ENCODE measurements at regions not wholly inside any gene's neighbourhood (a gene's known extent, or its start where the extent isn't known, plus 50 kb on each side); places are given as distances from the start of the nearest gene placed in this dataset.

GRCh38 chr6:83781506-83781905, 71.7 kb upstream of the RIPPLY2 start:
- TF ChIP-seq ZBED1 (IDR thresholded peaks at IDR 0.05; ENCODE audit: borderline replicate concordance): no peak
- no peak for TF ChIP-seq CHD2 (IDR thresholded peaks at IDR 0.05; ENCODE audit: borderline replicate concordance, low read depth, low read length)
- TF ChIP-seq ZBTB40 (IDR thresholded peaks at IDR 0.05; ENCODE audit: borderline replicate concordance): no peak
- no peak for TF ChIP-seq SMC3 (IDR thresholded peaks at IDR 0.05; ENCODE audit: borderline replicate concordance, low read length)
- no peak for TF ChIP-seq ZNF217 (IDR thresholded peaks at IDR 0.05)
- no peak for TF ChIP-seq JUNB (IDR thresholded peaks at IDR 0.05)
- TF ChIP-seq ETV6 (conservative IDR thresholded peaks at IDR 0.05 in 1 of 2, IDR thresholded peaks at IDR 0.05 in 1 of 2; ENCODE audit: borderline replicate concordance in 1 of 2, low read depth in 1 of 2): no peak
- TF ChIP-seq ZZZ3 (IDR thresholded peaks at IDR 0.05; ENCODE audit: control insufficient read depth, insufficient read length, low read depth): no peak
- no peak for TF ChIP-seq NBN (IDR thresholded peaks at IDR 0.05)
- no peak for TF ChIP-seq BCLAF1 (IDR thresholded peaks at IDR 0.05)
- no peak for TF ChIP-seq E2F8 (IDR thresholded peaks at IDR 0.05; ENCODE audit: low read depth, partially characterized antibody)
- no peak for DNase-seq (ENCODE audit: low read depth, low spot score)
- BruUV-seq (replicated peaks): no TSS peak
- H3K9me3 ChIP-seq (replicated peaks; ENCODE audit: control insufficient read depth, insufficient read depth, low read length): no peaks in the 10 kb centered on the region
- 31% methylated on average over 3 of the region's 3 CpGs for WGBS (ENCODE audit: insufficient coverage, insufficient replicate concordance, low lambda C conversion rate, missing lambda C conversion rate)
- H3K4me2 ChIP-seq (ENCODE audit: control insufficient read depth, insufficient read depth): no peak overlapping the region
- ChIA-PET RAD21 (ENCODE audit: unreplicated experiment) (no interaction called here), SMC1A (ENCODE audit: uncharacterized antibody, unreplicated experiment) (no interaction called here), CTCF (no interaction called here), POLR2A (no interaction called here)
- no peaks in the 10 kb centered on the region for H3K79me2 ChIP-seq (ENCODE audit: control insufficient read depth, insufficient read depth, low read length)
- H3K4me1 ChIP-seq (ENCODE audit: control insufficient read depth, insufficient read depth, low read length): no peaks in the 10 kb centered on the region
- no peak overlapping the region for H3K9ac ChIP-seq (ENCODE audit: control insufficient read depth, insufficient read depth, low read length)
- H3K27ac ChIP-seq (ENCODE audit: control insufficient read depth, insufficient read depth): no peak overlapping the region
- no peak overlapping the region for H2AFZ ChIP-seq (ENCODE audit: control insufficient read depth, low read depth, low read length)
- H3K27me3 ChIP-seq (replicated peaks in 1 of 2; ENCODE audit: control insufficient read depth in 2 of 2, insufficient read depth in 2 of 2, low read length in 1 of 2): no peaks in the 10 kb centered on the region
- in situ Hi-C loops (cut with MboI): no loop called here
- H4K20me1 ChIP-seq (ENCODE audit: control insufficient read depth, insufficient read depth): no peaks in the 10 kb centered on the region
- no peak for ATAC-seq
- H3K36me3 ChIP-seq (ENCODE audit: control insufficient read depth in 2 of 2, insufficient read depth in 2 of 2, low read length in 1 of 2): no peaks in the 10 kb centered on the region
- FAIRE-seq: no peak
- no peak overlapping the region for H3K4me3 ChIP-seq
- intact Hi-C loops (cut with micrococcal nuclease; ENCODE audit: unreplicated experiment): no loop called here

All from GM12878 (cell line).